Stimulated activated CD8-positive, alpha-beta memory T cell treated with anti-CD3 and anti-CD28 coated beads, Interleukin-2, amount 100 ng/mL, for 48 hours (primary cell): ENCODE measurements at regions not wholly inside any gene's neighbourhood (a gene's known extent, or its start where the extent isn't known, plus 50 kb on each side); places are given as distances from the start of the nearest gene placed in this dataset.

Source experiments
- DNase-seq, 2 donors: peaks; one replicate each; pipeline ENCODE4 v3.0.0-alpha.2; 2020; ENCODE audit warnings: low read depth in 2 of 2

DNA sequence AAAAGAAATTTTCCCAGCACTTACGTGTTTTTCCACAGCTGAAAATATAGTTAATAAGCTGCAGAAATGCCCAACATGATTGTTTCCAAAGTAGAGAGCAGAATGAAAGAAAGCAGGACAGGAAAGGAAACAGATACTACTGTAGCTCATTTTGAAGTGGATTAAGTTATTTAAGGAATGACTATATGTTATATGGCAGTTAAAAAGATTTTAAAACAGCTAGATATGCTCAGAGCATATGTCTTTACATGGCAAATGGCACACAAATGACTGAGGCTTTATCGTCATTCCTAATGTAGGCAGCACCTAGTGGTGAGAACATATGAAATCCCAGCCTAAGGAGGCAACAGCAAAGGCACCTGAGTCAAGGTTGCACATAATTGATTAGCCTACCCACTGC is 106.6 kb upstream of the SEMA6D start:
- DNase-seq = no peak

DNA sequence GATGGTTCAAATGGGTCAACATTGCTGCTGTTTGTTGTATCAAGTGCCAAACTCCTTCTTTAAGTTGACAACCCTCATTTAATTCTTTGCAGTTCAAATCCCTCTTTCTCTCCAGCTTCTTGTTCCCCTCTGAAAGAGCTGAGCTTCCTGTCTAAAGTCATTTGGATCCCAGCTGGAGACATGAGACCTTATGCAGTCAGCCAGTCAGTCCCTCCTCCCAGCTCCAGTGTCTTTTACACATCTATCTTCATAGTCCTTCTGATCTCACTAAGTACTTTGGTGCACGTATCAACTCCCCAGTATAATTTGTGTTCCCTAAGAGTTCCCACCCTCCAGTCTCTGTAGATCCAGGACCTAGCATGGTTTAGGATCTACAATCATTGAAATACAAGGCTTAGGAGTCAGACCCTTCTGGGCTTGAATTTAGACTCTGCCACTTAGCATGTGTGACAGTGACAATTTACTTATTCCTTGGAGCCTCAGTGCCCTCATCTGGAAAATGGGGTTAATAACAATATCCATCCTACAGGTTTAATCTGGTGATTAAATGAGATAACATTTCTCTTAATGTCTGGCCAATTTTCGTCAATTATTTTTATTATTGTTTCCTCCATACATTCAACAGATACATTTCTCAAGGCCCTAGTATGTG is 102.8 kb upstream of the SEMA6D start:
- DNase-seq = no peak

DNA sequence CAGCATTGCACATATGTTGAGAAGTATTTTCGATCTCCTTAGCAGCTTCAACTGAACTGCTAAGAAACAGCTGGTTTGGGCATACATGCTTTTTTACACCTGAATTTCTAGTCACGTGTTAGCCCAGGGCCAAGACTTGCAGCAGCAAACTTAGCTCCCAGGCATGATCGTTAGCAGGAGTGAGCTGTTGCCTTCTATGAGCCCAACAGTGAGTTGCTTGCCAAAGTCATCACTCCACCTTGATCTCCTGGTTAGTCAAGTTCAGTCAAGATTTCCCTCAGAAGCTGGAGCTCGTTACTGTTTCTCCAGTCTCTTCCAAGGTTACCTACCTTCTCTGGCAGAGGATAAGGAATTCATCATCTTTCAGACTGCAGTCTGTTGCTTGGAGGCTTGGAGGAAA is 100.4 kb upstream of the SEMA6D start:
- DNase-seq = no peak

DNA sequence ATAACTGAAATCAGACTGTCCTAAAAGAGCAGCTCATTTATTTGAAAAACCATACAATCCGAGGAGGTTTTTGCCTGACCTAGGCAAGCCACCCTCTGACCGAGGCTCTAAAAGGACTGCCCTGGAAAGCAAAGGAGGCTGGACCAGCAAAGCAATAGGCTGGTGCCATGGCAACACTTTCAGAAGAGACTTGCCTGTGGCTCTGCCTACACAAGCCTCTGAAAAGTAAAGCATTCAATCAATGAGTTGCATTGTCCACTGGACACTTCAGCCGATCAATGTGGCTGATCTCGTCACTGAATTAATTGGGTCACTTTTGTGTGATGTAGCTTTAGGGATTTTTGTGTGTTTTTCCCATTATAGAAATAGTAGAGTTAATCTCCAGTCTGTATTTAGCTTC is 99.1 kb upstream of the SEMA6D start:
- no peak for DNase-seq

DNA sequence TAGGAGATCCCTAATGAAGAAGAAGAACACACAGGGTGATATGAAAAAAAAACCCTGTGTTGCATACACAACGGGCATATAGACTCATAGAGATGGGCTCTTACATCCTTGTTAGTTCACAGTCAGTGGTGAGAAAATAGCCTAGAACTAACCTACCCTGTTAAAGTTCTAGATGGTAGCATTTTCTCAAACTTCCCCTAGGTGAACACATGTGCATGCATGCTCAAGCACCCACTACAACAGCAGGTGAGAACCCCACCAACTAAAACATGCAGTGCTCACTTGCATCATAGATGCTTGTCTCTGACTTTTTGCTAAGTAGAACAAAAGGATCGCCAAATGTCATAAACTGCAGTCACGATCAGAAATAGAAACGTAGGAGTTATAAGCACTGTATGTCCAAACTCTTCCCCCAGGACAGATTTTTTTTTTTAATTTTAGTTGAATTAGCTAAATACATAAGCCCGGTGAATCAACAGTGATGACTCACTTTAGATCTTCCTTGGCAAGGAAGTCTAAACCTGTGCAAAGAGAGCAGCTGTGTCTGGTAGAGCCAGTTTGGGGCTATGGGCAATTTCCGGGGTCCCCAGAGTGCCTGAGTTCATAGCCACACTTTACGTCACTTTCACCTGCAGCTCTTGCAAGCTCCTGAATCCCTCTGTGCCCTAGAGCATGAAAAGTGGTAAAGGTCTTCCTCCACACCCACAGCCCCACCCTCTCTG is 96.2 kb upstream of the SEMA6D start:
- DNase-seq = no peak

DNA sequence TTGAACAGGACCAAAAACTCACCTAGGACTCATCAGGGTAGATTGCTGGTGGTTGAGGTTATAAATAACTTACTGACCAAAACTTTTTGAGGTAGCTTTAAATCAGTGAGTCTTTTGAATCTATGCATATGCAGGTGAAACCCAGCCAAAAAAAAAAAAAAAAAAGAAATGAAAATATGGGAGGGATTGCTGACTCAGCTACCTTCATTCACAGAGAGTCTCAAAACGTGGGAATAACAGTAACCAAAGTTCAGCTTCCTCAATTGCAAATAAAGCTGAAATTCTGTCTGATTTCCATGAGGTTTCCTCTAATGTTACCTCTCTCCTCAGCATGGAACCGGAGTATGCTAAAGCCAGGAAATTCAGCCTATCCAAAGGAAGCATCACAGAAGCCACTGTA is 95.2 kb upstream of the SEMA6D start:
- no peak for DNase-seq

DNA sequence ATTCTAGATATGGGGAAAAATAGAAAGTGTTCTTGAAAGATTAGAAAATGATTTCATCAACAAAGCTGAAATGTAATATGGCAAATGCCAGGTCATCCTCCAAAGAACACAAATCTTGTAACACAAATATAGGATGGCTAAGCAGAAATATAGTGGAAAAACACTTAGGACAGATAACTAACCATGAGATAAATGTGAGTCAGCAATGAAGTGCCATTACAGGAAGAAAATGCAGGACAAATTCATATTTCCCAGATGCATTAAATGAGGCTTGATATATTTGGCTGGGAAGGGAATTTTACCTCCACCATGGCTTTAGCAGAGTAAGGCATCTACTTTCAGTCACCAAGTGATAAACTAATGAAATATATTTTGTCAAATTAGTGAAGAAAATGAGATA is 92.8 kb upstream of the SEMA6D start:
- no peak for DNase-seq

DNA sequence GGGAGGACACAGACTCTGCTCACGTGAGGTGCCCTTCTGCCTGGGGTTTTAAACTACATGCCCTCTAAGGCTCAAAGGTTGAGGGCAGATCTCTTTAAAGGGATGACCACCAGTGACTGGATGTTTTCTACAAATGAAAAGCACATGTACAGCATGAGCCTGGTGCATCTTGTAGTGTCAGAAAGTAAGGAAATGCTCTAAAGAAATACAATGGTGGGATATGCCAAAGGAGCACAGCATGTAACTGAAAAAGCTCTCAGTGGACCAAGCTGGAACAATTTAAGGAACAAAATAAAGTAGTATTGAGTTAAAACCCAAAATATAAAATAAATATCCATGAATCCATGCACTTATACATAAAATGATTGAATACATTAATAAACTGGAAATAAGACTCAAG is 78.3 kb upstream of the SEMA6D start:
- DNase-seq = no peak

DNA sequence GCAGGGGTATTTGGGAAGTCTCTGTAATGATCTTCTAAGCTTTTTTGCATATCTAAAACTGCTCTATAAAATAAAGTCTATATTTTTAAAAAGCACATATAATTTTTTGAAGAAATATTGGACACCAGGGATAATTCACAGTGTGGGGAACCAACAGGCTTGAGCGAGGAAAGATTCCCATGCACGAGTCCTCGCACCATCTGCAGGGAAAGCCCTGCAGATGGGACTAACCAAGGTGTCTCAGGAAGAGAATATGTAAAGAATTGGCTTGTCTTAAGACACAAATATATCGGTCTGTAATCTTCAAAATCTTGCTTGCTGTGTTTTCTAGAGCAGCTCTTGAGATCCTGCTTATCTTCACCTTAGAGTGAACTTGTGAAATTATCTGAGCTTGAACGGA is 77.2 kb upstream of the SEMA6D start:
- DNase-seq = no peak

DNA sequence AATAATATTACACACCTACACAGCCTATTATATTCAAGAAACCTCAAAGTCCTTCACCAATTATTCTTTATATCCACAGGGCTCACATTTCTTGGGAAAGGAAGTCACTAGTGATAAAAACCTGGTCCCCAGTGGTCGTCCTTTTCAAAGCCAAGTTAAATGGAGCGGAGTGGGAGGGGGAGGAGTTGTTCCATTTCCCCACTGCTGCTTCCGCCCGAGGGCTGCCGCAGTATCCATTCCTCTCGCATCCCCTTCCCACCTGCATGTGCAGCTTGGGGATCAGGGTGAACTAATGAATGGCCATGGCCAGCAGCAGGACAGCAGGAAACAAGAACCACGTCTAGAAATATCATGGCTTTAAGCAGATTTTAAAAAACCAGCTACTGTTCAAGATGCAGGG is 76.4 kb upstream of the SEMA6D start:
- DNase-seq = no peak

DNA sequence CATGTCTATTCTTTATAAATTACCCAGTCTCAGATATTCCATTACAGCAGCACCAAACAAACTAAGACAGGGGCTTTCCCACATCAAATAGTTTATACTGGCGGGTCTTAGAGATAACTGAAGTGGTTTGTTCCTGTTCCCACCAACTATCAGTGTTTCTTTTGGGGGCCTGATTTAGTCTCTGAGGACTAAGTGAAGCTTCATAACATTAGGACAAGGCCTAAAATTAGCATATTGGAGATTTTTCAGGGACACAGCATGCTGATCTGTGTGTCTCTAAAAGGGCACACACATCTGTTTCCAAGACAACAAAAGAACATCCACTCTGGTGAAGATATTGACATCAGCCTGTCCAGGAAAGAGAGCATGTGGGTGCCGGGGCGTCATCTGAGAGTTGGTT is 72.6 kb upstream of the SEMA6D start:
- no peak for DNase-seq

DNA sequence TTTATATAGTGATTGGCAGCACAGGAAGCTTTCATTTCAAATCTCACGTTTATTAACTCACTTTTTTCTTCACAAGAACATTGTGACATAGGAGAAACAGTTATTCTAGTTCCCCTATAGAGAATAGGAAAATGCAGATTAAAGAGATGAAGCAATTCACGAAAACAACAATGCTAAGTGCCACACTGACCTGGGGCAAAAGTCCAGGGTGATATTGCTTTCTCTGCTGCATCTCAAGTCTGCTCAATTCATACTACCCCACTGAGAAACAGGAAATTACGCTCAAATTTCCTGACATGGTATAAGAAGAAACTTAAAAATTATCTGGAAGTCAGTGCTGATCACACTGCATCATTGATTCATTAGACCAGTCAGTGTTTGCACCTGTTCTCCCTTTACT is 66.7 kb upstream of the SEMA6D start:
- no peak for DNase-seq

DNA sequence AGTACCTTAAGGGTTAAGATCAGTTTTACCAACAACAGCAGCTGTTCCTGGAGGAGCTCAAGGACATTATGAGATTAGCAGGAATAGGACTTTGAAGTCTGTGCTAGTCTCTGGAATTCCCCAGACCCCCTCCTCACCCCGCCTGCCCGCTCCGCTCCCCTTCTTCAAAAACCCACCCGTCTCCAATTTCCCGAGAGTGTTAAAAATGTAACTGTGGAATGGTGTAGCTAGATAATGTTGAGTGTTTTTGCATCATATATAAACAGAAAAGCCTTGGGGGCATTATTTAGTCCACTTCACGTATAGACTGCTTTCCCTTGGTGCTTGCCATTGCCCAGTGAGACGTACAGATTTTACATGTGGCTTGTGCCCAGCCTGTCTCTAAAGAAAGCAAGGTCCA is 65.0 kb upstream of the SEMA6D start:
- no peak for DNase-seq

DNA sequence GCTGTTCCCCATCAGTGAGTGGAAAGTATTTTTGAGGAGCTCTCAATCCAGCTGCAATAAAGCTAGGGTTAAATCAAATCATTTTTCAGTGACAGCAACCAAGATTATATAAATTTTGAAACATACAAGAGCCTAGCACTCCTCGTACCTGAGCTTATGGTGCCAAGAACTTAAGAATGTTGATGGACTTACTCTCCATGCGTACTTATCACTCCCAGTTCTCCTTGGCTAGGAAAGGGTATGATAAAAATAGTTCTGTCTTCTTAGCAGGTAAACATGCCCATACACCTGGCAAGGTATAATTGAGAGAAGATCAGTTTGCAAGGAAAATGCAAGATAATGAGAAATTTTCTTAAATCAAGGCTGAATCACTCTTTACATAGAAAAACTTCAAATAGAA is 64.5 kb upstream of the SEMA6D start:
- no peak for DNase-seq

DNA sequence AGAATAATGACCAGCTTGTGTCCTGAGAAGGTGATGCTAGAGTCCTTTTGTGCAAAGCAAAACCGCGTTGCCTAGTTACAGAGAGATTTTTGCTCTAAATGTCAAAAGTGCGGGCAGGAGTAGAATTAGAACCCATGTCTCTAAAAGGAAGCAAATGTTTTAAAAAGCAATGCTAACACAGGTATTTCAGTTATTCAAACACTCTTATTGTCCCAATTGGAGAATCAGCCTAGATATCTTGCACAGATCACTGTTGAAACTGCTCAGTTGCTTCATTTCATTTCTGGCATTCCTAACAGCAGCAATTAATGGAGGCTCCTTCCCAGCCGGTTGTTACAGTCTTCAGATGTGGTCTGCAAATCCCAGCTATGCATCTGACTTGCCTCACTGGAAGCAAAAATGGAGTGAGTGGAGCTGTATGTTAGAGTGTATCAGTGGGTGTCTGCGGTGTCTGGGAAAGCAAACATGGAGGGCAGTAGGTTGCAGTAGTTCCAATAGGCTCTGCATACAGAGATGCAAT is 55.6 kb upstream of the SEMA6D start:
- no peak for DNase-seq

DNA sequence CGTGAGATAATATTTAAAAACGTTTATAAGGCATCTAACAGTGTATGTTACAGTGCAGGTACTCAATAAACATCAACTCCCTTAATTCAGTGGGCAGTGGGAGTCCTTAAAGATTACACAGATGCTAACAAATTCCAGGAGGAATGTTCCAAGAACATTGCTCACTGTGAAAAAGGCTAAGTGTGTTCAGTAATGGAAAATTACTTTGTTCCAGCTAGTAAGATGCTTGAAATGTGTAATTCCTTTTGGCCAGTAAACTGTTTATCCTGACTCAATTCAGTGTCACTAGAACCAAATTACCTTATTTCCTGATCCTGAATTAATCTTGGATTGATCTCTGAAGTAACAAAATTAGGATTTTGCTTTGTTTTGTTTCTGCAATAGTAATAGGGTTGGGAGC is 54.2 kb upstream of the SEMA6D start:
- no peak for DNase-seq
